Trophoblast cell (in vitro differentiated cells and primary cell): ENCODE measurements at regions not wholly inside any gene's neighbourhood (a gene's known extent, or its start where the extent isn't known, plus 50 kb on each side); places are given as distances from the start of the nearest gene placed in this dataset.

Source experiments
- DNase-seq, 2 donors: peaks; one replicate each; pipeline ENCODE4 v3.0.0-alpha.2; 2016
- H2AFZ ChIP-seq: 2 replicates; pipeline ENCODE4 v1.6.1; 2013; ENCODE audit warnings: low read length, moderate library complexity, mild to moderate bottlenecking; ENCODE audit not compliant: insufficient read depth, poor library complexity
- H2AK5ac ChIP-seq: 2 replicates; pipeline ENCODE4 v1.6.1; 2013; ENCODE audit warnings: mild to moderate bottlenecking, low read length
- H2BK120ac ChIP-seq: 2 replicates; pipeline ENCODE4 v1.6.1; 2013; ENCODE audit warnings: low read length, mild to moderate bottlenecking, moderate library complexity; ENCODE audit not compliant: insufficient read depth, poor library complexity
- H2BK12ac ChIP-seq: 2 replicates; pipeline ENCODE4 v1.6.1; 2013; ENCODE audit warnings: mild to moderate bottlenecking, low read length, moderate library complexity
- H2BK5ac ChIP-seq: 2 replicates; pipeline ENCODE4 v1.6.1; 2013; ENCODE audit warnings: low read length, low read depth, moderate library complexity, mild to moderate bottlenecking; ENCODE audit not compliant: poor library complexity
- H3K14ac ChIP-seq: 2 replicates; pipeline ENCODE4 v1.6.1; 2013; ENCODE audit warnings: mild to moderate bottlenecking, low read length
- H3K18ac ChIP-seq: 2 replicates; pipeline ENCODE4 v1.6.1; 2013; ENCODE audit warnings: mild to moderate bottlenecking, low read length
- H3K23ac ChIP-seq: 2 replicates; pipeline ENCODE4 v1.6.1; 2013; ENCODE audit warnings: low read length
- H3K27ac ChIP-seq: 2 replicates; pipeline ENCODE4 v1.5.1; 2013; ENCODE audit warnings: low read depth, mild to moderate bottlenecking, inconsistent platforms, low read length, moderate library complexity
- H3K27me3 ChIP-seq: 2 replicates; pipeline ENCODE4 v1.6.1; 2013; ENCODE audit warnings: inconsistent platforms, mild to moderate bottlenecking, low read length, moderate library complexity; ENCODE audit not compliant: insufficient read depth
- H3K36me3 ChIP-seq, 2 experiments: 1 replicate in 1 of 2; 2 replicates in 1 of 2; pipeline ENCODE4 v1.6.1; 2013; ENCODE audit warnings: low read length in 2 of 2, mild to moderate bottlenecking in 2 of 2, moderate library complexity in 1 of 2; ENCODE audit not compliant: insufficient read depth in 2 of 2, control insufficient read depth in 1 of 2
- H3K4ac ChIP-seq: 2 replicates; pipeline ENCODE4 v1.6.1; 2013; ENCODE audit warnings: low read depth, mild to moderate bottlenecking, low read length, moderate library complexity
- H3K4me1 ChIP-seq, 2 experiments: 1 replicate in 1 of 2; 2 replicates in 1 of 2; pipeline ENCODE4 v1.6.1; 2013; ENCODE audit warnings: low read length in 2 of 2, mild to moderate bottlenecking in 2 of 2, moderate library complexity in 1 of 2; ENCODE audit not compliant: insufficient read depth in 2 of 2, control insufficient read depth in 1 of 2
- H3K4me2 ChIP-seq: 2 replicates; pipeline ENCODE4 v1.6.1; 2013; ENCODE audit warnings: inconsistent platforms, mild to moderate bottlenecking, low read length, moderate library complexity
- H3K4me3 ChIP-seq: 2 replicates; pipeline ENCODE4 v1.5.1; 2013; ENCODE audit warnings: mild to moderate bottlenecking, low read depth, low read length, inconsistent platforms
- H3K79me1 ChIP-seq: one replicate; pipeline ENCODE4 v1.6.1; 2013; ENCODE audit warnings: low read length
- H3K79me2 ChIP-seq: 2 replicates; pipeline ENCODE4 v1.6.1; 2013; ENCODE audit warnings: low read length, mild to moderate bottlenecking; ENCODE audit not compliant: control insufficient read depth, insufficient read depth, poor library complexity
- H3K9ac ChIP-seq: 2 replicates; pipeline ENCODE4 v1.6.1; 2013; ENCODE audit warnings: mild to moderate bottlenecking, low read length
- H3K9me3 ChIP-seq: 2 replicates; pipeline ENCODE4 v1.6.1; 2013; ENCODE audit warnings: low read depth, mild to moderate bottlenecking, control low read depth, inconsistent platforms, low read length; ENCODE audit not compliant: insufficient read depth
- H4K12ac ChIP-seq: 2 replicates; pipeline ENCODE4 v1.6.1; 2013; ENCODE audit warnings: low read depth, mild to moderate bottlenecking, low read length, moderate library complexity
- H4K8ac ChIP-seq: 2 replicates; pipeline ENCODE4 v1.6.1; 2013; ENCODE audit warnings: low read depth, mild to moderate bottlenecking, low read length, moderate library complexity
- H4K91ac ChIP-seq: one replicate; pipeline ENCODE4 v1.6.1; 2013; ENCODE audit warnings: low read depth, mild to moderate bottlenecking, low read length, moderate library complexity
- WGBS: extraction: QIAGEN DNeasy Blood & Tissue Kit; methylation state at CpG from one replicate; pipeline ENCODE4 v1.1.7; 2013; ENCODE audit warnings: missing lambda C conversion rate; ENCODE audit not compliant: insufficient read length, insufficient coverage; ENCODE audit errors: extremely low coverage; 5-methylcytosine and 5-hydroxymethylcytosine counted together

GRCh38 chr15:97456521-97457202 lies 503.8 kb upstream of the ARRDC4 start:
- DNase-seq, result no peak
- no peak overlapping the region for H3K14ac ChIP-seq
- H3K23ac ChIP-seq, result no peak overlapping the region
- no peak overlapping the region for H2BK5ac ChIP-seq
- no peak overlapping the region for H4K8ac ChIP-seq
- H3K27me3 ChIP-seq, result no peaks in the 10 kb centered on the region
- H3K4me1 ChIP-seq, result no peaks in the 10 kb centered on the region
- no peak overlapping the region for H3K18ac ChIP-seq
- no peak overlapping the region for H3K4me3 ChIP-seq
- H2AFZ ChIP-seq, result no peak overlapping the region
- H4K12ac ChIP-seq, result no peak overlapping the region
- no peak overlapping the region for H3K9ac ChIP-seq
- H3K4ac ChIP-seq, result no peak overlapping the region
- H3K79me2 ChIP-seq, result no peaks in the 10 kb centered on the region
- no peak overlapping the region for H3K4me2 ChIP-seq
- no peak overlapping the region for H4K91ac ChIP-seq
- H3K36me3 ChIP-seq, result no peaks in the 10 kb centered on the region
- no peak overlapping the region for H2AK5ac ChIP-seq
- no peak overlapping the region for H2BK12ac ChIP-seq
- no peak overlapping the region for H3K27ac ChIP-seq
- H3K79me1 ChIP-seq, result no peaks in the 10 kb centered on the region
- H2BK120ac ChIP-seq, result no peak overlapping the region
- H3K9me3 ChIP-seq, result no peaks in the 10 kb centered on the region
- WGBS, result no CpG with 5 or more reads among the region's 7 CpGs

GRCh38 chr15:97457203-97457847 lies 503.2 kb upstream of the ARRDC4 start:
- WGBS, result no CpG with 5 or more reads among the region's 3 CpGs
- no peak overlapping the region for H4K12ac ChIP-seq
- H4K91ac ChIP-seq, result no peak overlapping the region
- H2AK5ac ChIP-seq, result no peak overlapping the region
- no peaks in the 10 kb centered on the region for H3K36me3 ChIP-seq
- no peak for DNase-seq
- H3K27me3 ChIP-seq, result no peaks in the 10 kb centered on the region
- no peak overlapping the region for H3K14ac ChIP-seq
- no peak overlapping the region for H3K4me2 ChIP-seq
- no peak overlapping the region for H3K27ac ChIP-seq
- H2BK120ac ChIP-seq, result no peak overlapping the region
- no peak overlapping the region for H3K4ac ChIP-seq
- H3K79me2 ChIP-seq, result no peaks in the 10 kb centered on the region
- no peak overlapping the region for H3K23ac ChIP-seq
- no peak overlapping the region for H3K18ac ChIP-seq
- H2BK12ac ChIP-seq, result no peak overlapping the region
- no peak overlapping the region for H2BK5ac ChIP-seq
- no peaks in the 10 kb centered on the region for H3K9me3 ChIP-seq
- H3K9ac ChIP-seq, result no peak overlapping the region
- H3K4me1 ChIP-seq, result no peaks in the 10 kb centered on the region
- no peak overlapping the region for H3K4me3 ChIP-seq
- H3K79me1 ChIP-seq, result no peaks in the 10 kb centered on the region
- no peak overlapping the region for H2AFZ ChIP-seq
- no peak overlapping the region for H4K8ac ChIP-seq

GRCh38 chr15:97459771-97460170 lies 500.7 kb upstream of the ARRDC4 start:
- no peak overlapping the region for H3K27ac ChIP-seq
- no peak overlapping the region for H2BK5ac ChIP-seq
- H2BK12ac ChIP-seq, result no peak overlapping the region
- no peak overlapping the region for H4K8ac ChIP-seq
- no peak overlapping the region for H3K4me2 ChIP-seq
- no peak overlapping the region for H3K18ac ChIP-seq
- no peak overlapping the region for H3K4ac ChIP-seq
- no peaks in the 10 kb centered on the region for H3K36me3 ChIP-seq
- H3K79me1 ChIP-seq, result no peaks in the 10 kb centered on the region
- H3K9me3 ChIP-seq, result no peaks in the 10 kb centered on the region
- H3K4me3 ChIP-seq, result no peak overlapping the region
- no peak overlapping the region for H2AFZ ChIP-seq
- WGBS, result no CpG with 5 or more reads among the region's 1 CpG
- no peak overlapping the region for H4K12ac ChIP-seq
- no peak overlapping the region for H4K91ac ChIP-seq
- no peak overlapping the region for H2AK5ac ChIP-seq
- no peaks in the 10 kb centered on the region for H3K27me3 ChIP-seq
- H3K9ac ChIP-seq, result no peak overlapping the region
- H3K23ac ChIP-seq, result no peak overlapping the region
- no peaks in the 10 kb centered on the region for H3K4me1 ChIP-seq
- H3K79me2 ChIP-seq, result no peaks in the 10 kb centered on the region
- no peak for DNase-seq
- H2BK120ac ChIP-seq, result no peak overlapping the region
- no peak overlapping the region for H3K14ac ChIP-seq

GRCh38 chr15:97461226-97461625 lies 499.3 kb upstream of the ARRDC4 start:
- Histone ChIP-seq H4K8ac (no peak overlapping the region), H3K9ac (no peak overlapping the region), H3K14ac (no peak overlapping the region), H3K79me1 (no peaks in the 10 kb centered on the region), H2BK120ac (no peak overlapping the region), H2AFZ (no peak overlapping the region), H3K27ac (no peak overlapping the region), H4K12ac (no peak overlapping the region), H3K36me3 (no peaks in the 10 kb centered on the region), H3K18ac (no peak overlapping the region), H3K79me2 (no peaks in the 10 kb centered on the region), H3K9me3 (no peaks in the 10 kb centered on the region), H2BK12ac (no peak overlapping the region), H2AK5ac (no peak overlapping the region), H3K4me1 (no peaks in the 10 kb centered on the region), H3K27me3 (no peaks in the 10 kb centered on the region), H3K4ac (no peak overlapping the region), H4K91ac (no peak overlapping the region), H3K4me3 (no peak overlapping the region), H2BK5ac (no peak overlapping the region), H3K23ac (no peak overlapping the region), H3K4me2 (no peak overlapping the region)
- WGBS, result no CpG with 5 or more reads among the region's 1 CpG
- no peak for DNase-seq
